NCI-H2196 (cell line): ENCODE measurements at regions not wholly inside any gene's neighbourhood (a gene's known extent, or its start where the extent isn't known, plus 50 kb on each side); places are given as distances from the start of the nearest gene placed in this dataset.
"Not testable (repeated sequence)": the region's sequence is repeated elsewhere in the genome, so short reads cannot be mapped to it uniquely, and the experiment has no call there.

Experiments used
- DNase-seq: peaks from one replicate; lab custom pipeline; 2025; ENCODE audit not compliant: unreplicated experiment; lab: John Stamatoyannopoulos, UW

GRCh38 chr5:91244380-91245073, 138.6 kb downstream of the ARRDC3 start:
- DNase-seq: no peak

GRCh38 chr5:91243852-91244251, 139.3 kb downstream of the ARRDC3 start:
- DNase-seq: no peak

GRCh38 chr5:91243286-91243685, 139.8 kb downstream of the ARRDC3 start:
- DNase-seq: no peak

GRCh38 chr5:91241460-91241859, 141.7 kb downstream of the ARRDC3 start:
- not testable (repeated sequence) for DNase-seq

- DNase-seq: no peak
Observed at GRCh38 chr5:91240175-91240574, 142.9 kb downstream of the ARRDC3 start.

GRCh38 chr5:91235271-91235694, 147.8 kb downstream of the ARRDC3 start:
- no peak for DNase-seq

- DNase-seq: no peak
Observed at GRCh38 chr5:91232523-91232922, 150.6 kb downstream of the ARRDC3 start.

- no peak for DNase-seq
Observed at GRCh38 chr5:91229031-91229727, 153.9 kb downstream of the ARRDC3 start.

GRCh38 chr5:91228188-91228587, 154.9 kb downstream of the ARRDC3 start:
- DNase-seq: no peak

GRCh38 chr5:91225848-91226686, 157.1 kb downstream of the ARRDC3 start:
- peak; percentile 15 for DNase-seq

GRCh38 chr5:91224969-91225368, 158.1 kb downstream of the ARRDC3 start:
- peak; percentile 7 for DNase-seq

GRCh38 chr5:91224456-91224855, 158.7 kb downstream of the ARRDC3 start:
- no peak for DNase-seq

GRCh38 chr5:91223886-91224285, 159.2 kb downstream of the ARRDC3 start:
- DNase-seq: no peak

GRCh38 chr5:91222482-91222881, 160.6 kb downstream of the ARRDC3 start:
- DNase-seq: no peak

- DNase-seq: no peak
Observed at GRCh38 chr5:91221917-91222316, 161.2 kb downstream of the ARRDC3 start.

- DNase-seq: no peak
Observed at GRCh38 chr5:91219803-91220371, 163.2 kb downstream of the ARRDC3 start.

- peak; percentile 2 for DNase-seq
Observed at GRCh38 chr5:91219091-91219802, 163.9 kb downstream of the ARRDC3 start.

- DNase-seq: no peak
Observed at GRCh38 chr5:91217859-91218258, 165.3 kb downstream of the ARRDC3 start.

GRCh38 chr5:91214571-91214970, 168.5 kb downstream of the ARRDC3 start:
- DNase-seq: no peak
